GM23338 (cell line): ENCODE measurements at regions not wholly inside any gene's neighbourhood (a gene's known extent, or its start where the extent isn't known, plus 50 kb on each side); places are given as distances from the start of the nearest gene placed in this dataset.

Source experiments
- ATAC-seq: fragments of 200-7000 bp; cut with Tn5 transposase; 3 replicates; pipeline ENCODE4 v1.9.1; 2020
- DNase-seq: peaks from one replicate; pipeline ENCODE4 v3.0.0-alpha.2; 2015; ENCODE audit warnings: low spot score
- H2AFZ ChIP-seq: fragments of 200-600 bp; sonication (generic); 2 replicates; pipeline ENCODE4 v1.8.0; 2016; ENCODE audit warnings: antibody characterized with exemption, mild to moderate bottlenecking, moderate library complexity
- H3F3A ChIP-seq: fragments of 200-600 bp; sonication (generic); replicated peaks from 2 replicates; pipeline ENCODE4 v1.8.0; 2017; ENCODE audit warnings: antibody characterized with exemption, mixed run types, low read depth
- H3K27ac ChIP-seq: fragments of 200-600 bp; sonication (generic); 2 replicates; pipeline ENCODE4 v1.6.1; 2016; ENCODE audit warnings: low read depth
- H3K27me3 ChIP-seq: fragments of 200-600 bp; sonication (generic); 2 replicates; pipeline ENCODE4 v1.8.0; 2016; ENCODE audit warnings: mild to moderate bottlenecking, mixed run types, moderate library complexity; ENCODE audit not compliant: insufficient read depth
- H3K36me3 ChIP-seq: fragments of 200-600 bp; sonication (generic); 2 replicates; pipeline ENCODE4 v1.8.0; 2016; ENCODE audit warnings: mild to moderate bottlenecking; ENCODE audit not compliant: insufficient read depth
- H3K4me1 ChIP-seq: fragments of 200-600 bp; sonication (generic); 2 replicates; pipeline ENCODE4 v1.8.0; 2016; ENCODE audit warnings: mild to moderate bottlenecking, moderate library complexity; ENCODE audit not compliant: insufficient read depth
- H3K4me2 ChIP-seq: fragments of 200-600 bp; sonication (generic); 2 replicates; pipeline ENCODE4 v1.7.1; 2017; ENCODE audit warnings: mixed run types
- H3K4me3 ChIP-seq: fragments of 200-600 bp; sonication (generic); 2 replicates; pipeline ENCODE4 v1.6.1; 2016; ENCODE audit warnings: mixed run types
- H3K79me2 ChIP-seq: fragments of 200-600 bp; sonication (generic); replicated peaks from 2 replicates; pipeline ENCODE4 v1.8.0; 2017; ENCODE audit warnings: mild to moderate bottlenecking; ENCODE audit not compliant: insufficient read depth
- H3K9me2 ChIP-seq: fragments of 200-600 bp; sonication (generic); 2 replicates; pipeline ENCODE4 v1.8.0; 2017; ENCODE audit not compliant: insufficient read depth
- H4K20me1 ChIP-seq: fragments of 200-600 bp; sonication (generic); replicated peaks from 2 replicates; pipeline ENCODE4 v1.8.0; 2017; ENCODE audit warnings: mild to moderate bottlenecking; ENCODE audit not compliant: insufficient read depth
- H3K27ac Mint-ChIP-seq: 2 replicates; pipeline ENCODE4 v1.8.0; 2020; ENCODE audit warnings: inconsistent platforms, mild to moderate bottlenecking, moderate library complexity, mixed read lengths
- H3K27me3 Mint-ChIP-seq: 3 replicates; pipeline ENCODE4 v1.8.0; 2022; ENCODE audit warnings: low read depth, mild to moderate bottlenecking, moderate library complexity, mixed read lengths, inconsistent platforms; ENCODE audit not compliant: insufficient read depth, poor library complexity
- H3K36me3 Mint-ChIP-seq: 3 replicates; pipeline ENCODE4 v1.8.0; 2021; ENCODE audit warnings: low read depth, mild to moderate bottlenecking, inconsistent platforms, moderate library complexity, mixed read lengths
- H3K4me1 Mint-ChIP-seq: 3 replicates; pipeline ENCODE4 v1.8.0; 2020; ENCODE audit warnings: mild to moderate bottlenecking, inconsistent platforms, mixed read lengths
- H3K4me3 Mint-ChIP-seq: 3 replicates; pipeline ENCODE4 v1.8.0; 2021; ENCODE audit warnings: moderate library complexity, mild to moderate bottlenecking, inconsistent platforms, mixed read lengths
- H3K9me3 Mint-ChIP-seq: 3 replicates; pipeline ENCODE4 v1.8.0; 2020; ENCODE audit warnings: moderate library complexity, mild to moderate bottlenecking, inconsistent platforms, mixed read lengths
- CREB1 ChIP-seq: fragments of 250-450 bp; sonication (Bioruptor Pico); IDR thresholded peaks from 2 replicates; pipeline ENCODE4 v1.5.0; 2020; ENCODE audit warnings: low read depth, mild to moderate bottlenecking, moderate library complexity
- EZH2 ChIP-seq: fragments of 200-600 bp; sonication (generic); IDR thresholded peaks from one replicate; pipeline ENCODE4 v1.8.0; 2017; ENCODE audit warnings: antibody characterized with exemption, mild to moderate bottlenecking, low read depth; ENCODE audit not compliant: unreplicated experiment
- EZH2phosphoT487 ChIP-seq: fragments of 200-600 bp; sonication (generic); IDR thresholded peaks from one replicate; pipeline ENCODE4 v1.8.1; 2018; ENCODE audit warnings: antibody characterized with exemption; ENCODE audit not compliant: unreplicated experiment
- JUNB ChIP-seq: IDR thresholded peaks from one replicate; pipeline ENCODE4 v1.6.1; 2016; ENCODE audit warnings: antibody characterized with exemption; ENCODE audit not compliant: unreplicated experiment
- NANOG ChIP-seq: IDR thresholded peaks from 2 replicates; pipeline ENCODE4 v1.6.1; 2016; ENCODE audit warnings: antibody characterized with exemption, borderline replicate concordance
- POLR2AphosphoS5 ChIP-seq: IDR thresholded peaks from 2 replicates; pipeline ENCODE4 v1.6.1; 2016; ENCODE audit warnings: antibody characterized with exemption, low read depth
- STAT1 ChIP-seq: IDR thresholded peaks from one replicate; pipeline ENCODE4 v1.6.1; 2016; ENCODE audit warnings: antibody characterized with exemption; ENCODE audit not compliant: unreplicated experiment
- ZNF114 ChIP-seq: fragments of 250-450 bp; sonication (Bioruptor Pico); IDR thresholded peaks from 2 replicates; pipeline ENCODE4 v1.5.0; 2020; ENCODE audit warnings: mild to moderate bottlenecking, moderate library complexity
- ZNF331 ChIP-seq: fragments of 250-450 bp; sonication (Bioruptor Pico); IDR thresholded peaks from 2 replicates; pipeline ENCODE4 v1.5.0; 2020; ENCODE audit warnings: low read depth, mild to moderate bottlenecking, moderate library complexity
- TF ChIP-seq, protein P1 (sequence below), 2 experiments: fragments of 200-600 bp in 1 of 2; sonication (generic) in 1 of 2; conservative IDR thresholded peaks; 2 replicates each; pipeline versions ENCODE4 v1.5.1 to v1.6.1; 2016 to 2017; ENCODE audit warnings: antibody characterized with exemption in 2 of 2, low read depth in 2 of 2, mild to moderate bottlenecking in 2 of 2, moderate library complexity in 1 of 2
- TF ChIP-seq, protein P2 (sequence below): IDR thresholded peaks from one replicate; pipeline ENCODE4 v1.6.1; 2018; ENCODE audit warnings: antibody characterized with exemption; ENCODE audit not compliant: unreplicated experiment
- TF ChIP-seq, protein P3 (sequence below): IDR thresholded peaks from 2 replicates; pipeline ENCODE4 v1.6.1; 2016; ENCODE audit warnings: antibody characterized with exemption
- TF ChIP-seq, protein P4 (sequence below): fragments of 250-450 bp; sonication (Bioruptor Pico); IDR thresholded peaks from 2 replicates; pipeline ENCODE4 v1.5.0; 2020; ENCODE audit warnings: mild to moderate bottlenecking, moderate library complexity

DNA sequence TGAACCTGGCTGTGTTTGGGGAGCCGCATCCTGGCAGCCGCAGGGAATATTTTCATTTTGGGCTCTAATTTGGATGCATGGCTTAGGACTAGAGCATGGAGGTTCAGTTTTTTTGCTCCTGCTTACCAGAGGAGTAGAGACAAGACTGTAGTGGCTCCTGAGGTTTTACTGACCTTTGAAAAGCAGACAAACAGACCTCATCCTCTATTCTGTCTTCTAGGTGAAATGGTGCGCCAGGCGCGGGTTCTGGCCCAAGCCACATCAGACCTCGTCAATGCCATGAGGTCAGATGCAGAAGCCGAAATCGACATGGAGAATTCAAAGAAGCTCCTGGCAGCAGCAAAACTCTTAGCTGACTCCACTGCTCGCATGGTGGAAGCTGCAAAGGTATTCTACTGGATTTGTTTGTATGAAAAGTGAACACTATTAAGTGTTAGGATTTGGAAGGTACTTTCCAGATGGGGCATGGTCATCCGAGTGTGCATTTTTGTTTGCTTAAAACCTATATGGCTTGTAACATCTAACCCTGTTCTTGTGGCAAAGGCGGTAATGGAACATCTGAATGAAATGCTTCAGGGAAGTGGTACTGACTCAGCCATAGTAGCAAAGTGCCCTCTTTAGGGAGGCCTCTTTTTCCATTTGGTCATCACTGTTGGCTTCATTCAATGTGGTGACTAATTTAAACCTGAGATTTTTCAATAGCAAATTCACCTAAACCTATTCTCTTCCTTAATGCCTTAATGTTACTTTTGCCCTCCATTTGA lies 330.7 kb upstream of the TPM1 start:
- H3K4me1 Mint-ChIP-seq, result peaks cover 7% of the 10 kb centered on the region
- no peaks in the 10 kb centered on the region; the same call in 2 of the 3 replicates for H3K36me3 Mint-ChIP-seq
- Histone ChIP-seq H3K9me2 (no peaks in the 10 kb centered on the region), H3K4me2 (no peak overlapping the region), H3K4me1 (no peaks in the 10 kb centered on the region), H3F3A (no peaks in the 10 kb centered on the region), H3K36me3 (no peaks in the 10 kb centered on the region), H2AFZ (no peak overlapping the region), H3K27me3 (no peaks in the 10 kb centered on the region), H3K4me3 (no peak overlapping the region), H3K27ac (no peak overlapping the region), H3K79me2 (no peaks in the 10 kb centered on the region), H4K20me1 (no peaks in the 10 kb centered on the region)
- no peak overlapping the region for H3K27ac Mint-ChIP-seq
- TF ChIP-seq, protein P1, sequence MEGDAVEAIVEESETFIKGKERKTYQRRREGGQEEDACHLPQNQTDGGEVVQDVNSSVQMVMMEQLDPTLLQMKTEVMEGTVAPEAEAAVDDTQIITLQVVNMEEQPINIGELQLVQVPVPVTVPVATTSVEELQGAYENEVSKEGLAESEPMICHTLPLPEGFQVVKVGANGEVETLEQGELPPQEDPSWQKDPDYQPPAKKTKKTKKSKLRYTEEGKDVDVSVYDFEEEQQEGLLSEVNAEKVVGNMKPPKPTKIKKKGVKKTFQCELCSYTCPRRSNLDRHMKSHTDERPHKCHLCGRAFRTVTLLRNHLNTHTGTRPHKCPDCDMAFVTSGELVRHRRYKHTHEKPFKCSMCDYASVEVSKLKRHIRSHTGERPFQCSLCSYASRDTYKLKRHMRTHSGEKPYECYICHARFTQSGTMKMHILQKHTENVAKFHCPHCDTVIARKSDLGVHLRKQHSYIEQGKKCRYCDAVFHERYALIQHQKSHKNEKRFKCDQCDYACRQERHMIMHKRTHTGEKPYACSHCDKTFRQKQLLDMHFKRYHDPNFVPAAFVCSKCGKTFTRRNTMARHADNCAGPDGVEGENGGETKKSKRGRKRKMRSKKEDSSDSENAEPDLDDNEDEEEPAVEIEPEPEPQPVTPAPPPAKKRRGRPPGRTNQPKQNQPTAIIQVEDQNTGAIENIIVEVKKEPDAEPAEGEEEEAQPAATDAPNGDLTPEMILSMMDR (conservative IDR thresholded peaks at IDR 0.05; ENCODE audit: low read depth in 2 of 2), result no peak
- no peak for TF ChIP-seq NANOG
- TF ChIP-seq, protein P2, sequence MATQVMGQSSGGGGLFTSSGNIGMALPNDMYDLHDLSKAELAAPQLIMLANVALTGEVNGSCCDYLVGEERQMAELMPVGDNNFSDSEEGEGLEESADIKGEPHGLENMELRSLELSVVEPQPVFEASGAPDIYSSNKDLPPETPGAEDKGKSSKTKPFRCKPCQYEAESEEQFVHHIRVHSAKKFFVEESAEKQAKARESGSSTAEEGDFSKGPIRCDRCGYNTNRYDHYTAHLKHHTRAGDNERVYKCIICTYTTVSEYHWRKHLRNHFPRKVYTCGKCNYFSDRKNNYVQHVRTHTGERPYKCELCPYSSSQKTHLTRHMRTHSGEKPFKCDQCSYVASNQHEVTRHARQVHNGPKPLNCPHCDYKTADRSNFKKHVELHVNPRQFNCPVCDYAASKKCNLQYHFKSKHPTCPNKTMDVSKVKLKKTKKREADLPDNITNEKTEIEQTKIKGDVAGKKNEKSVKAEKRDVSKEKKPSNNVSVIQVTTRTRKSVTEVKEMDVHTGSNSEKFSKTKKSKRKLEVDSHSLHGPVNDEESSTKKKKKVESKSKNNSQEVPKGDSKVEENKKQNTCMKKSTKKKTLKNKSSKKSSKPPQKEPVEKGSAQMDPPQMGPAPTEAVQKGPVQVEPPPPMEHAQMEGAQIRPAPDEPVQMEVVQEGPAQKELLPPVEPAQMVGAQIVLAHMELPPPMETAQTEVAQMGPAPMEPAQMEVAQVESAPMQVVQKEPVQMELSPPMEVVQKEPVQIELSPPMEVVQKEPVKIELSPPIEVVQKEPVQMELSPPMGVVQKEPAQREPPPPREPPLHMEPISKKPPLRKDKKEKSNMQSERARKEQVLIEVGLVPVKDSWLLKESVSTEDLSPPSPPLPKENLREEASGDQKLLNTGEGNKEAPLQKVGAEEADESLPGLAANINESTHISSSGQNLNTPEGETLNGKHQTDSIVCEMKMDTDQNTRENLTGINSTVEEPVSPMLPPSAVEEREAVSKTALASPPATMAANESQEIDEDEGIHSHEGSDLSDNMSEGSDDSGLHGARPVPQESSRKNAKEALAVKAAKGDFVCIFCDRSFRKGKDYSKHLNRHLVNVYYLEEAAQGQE, result no peak
- TF ChIP-seq POLR2AphosphoS5, result no peak
- TF ChIP-seq, protein P3, sequence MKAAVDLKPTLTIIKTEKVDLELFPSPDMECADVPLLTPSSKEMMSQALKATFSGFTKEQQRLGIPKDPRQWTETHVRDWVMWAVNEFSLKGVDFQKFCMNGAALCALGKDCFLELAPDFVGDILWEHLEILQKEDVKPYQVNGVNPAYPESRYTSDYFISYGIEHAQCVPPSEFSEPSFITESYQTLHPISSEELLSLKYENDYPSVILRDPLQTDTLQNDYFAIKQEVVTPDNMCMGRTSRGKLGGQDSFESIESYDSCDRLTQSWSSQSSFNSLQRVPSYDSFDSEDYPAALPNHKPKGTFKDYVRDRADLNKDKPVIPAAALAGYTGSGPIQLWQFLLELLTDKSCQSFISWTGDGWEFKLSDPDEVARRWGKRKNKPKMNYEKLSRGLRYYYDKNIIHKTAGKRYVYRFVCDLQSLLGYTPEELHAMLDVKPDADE, result no peak
- TF ChIP-seq STAT1, result no peak
- no peak for TF ChIP-seq EZH2phosphoT487
- TF ChIP-seq EZH2, result no peak
- TF ChIP-seq CREB1 (CRISPR knock-in tag), result no peak
- TF ChIP-seq JUNB, result no peak
- no peak for TF ChIP-seq ZNF331 (CRISPR knock-in tag)
- no peak for TF ChIP-seq ZNF114 (CRISPR knock-in tag)
- TF ChIP-seq, protein P4, sequence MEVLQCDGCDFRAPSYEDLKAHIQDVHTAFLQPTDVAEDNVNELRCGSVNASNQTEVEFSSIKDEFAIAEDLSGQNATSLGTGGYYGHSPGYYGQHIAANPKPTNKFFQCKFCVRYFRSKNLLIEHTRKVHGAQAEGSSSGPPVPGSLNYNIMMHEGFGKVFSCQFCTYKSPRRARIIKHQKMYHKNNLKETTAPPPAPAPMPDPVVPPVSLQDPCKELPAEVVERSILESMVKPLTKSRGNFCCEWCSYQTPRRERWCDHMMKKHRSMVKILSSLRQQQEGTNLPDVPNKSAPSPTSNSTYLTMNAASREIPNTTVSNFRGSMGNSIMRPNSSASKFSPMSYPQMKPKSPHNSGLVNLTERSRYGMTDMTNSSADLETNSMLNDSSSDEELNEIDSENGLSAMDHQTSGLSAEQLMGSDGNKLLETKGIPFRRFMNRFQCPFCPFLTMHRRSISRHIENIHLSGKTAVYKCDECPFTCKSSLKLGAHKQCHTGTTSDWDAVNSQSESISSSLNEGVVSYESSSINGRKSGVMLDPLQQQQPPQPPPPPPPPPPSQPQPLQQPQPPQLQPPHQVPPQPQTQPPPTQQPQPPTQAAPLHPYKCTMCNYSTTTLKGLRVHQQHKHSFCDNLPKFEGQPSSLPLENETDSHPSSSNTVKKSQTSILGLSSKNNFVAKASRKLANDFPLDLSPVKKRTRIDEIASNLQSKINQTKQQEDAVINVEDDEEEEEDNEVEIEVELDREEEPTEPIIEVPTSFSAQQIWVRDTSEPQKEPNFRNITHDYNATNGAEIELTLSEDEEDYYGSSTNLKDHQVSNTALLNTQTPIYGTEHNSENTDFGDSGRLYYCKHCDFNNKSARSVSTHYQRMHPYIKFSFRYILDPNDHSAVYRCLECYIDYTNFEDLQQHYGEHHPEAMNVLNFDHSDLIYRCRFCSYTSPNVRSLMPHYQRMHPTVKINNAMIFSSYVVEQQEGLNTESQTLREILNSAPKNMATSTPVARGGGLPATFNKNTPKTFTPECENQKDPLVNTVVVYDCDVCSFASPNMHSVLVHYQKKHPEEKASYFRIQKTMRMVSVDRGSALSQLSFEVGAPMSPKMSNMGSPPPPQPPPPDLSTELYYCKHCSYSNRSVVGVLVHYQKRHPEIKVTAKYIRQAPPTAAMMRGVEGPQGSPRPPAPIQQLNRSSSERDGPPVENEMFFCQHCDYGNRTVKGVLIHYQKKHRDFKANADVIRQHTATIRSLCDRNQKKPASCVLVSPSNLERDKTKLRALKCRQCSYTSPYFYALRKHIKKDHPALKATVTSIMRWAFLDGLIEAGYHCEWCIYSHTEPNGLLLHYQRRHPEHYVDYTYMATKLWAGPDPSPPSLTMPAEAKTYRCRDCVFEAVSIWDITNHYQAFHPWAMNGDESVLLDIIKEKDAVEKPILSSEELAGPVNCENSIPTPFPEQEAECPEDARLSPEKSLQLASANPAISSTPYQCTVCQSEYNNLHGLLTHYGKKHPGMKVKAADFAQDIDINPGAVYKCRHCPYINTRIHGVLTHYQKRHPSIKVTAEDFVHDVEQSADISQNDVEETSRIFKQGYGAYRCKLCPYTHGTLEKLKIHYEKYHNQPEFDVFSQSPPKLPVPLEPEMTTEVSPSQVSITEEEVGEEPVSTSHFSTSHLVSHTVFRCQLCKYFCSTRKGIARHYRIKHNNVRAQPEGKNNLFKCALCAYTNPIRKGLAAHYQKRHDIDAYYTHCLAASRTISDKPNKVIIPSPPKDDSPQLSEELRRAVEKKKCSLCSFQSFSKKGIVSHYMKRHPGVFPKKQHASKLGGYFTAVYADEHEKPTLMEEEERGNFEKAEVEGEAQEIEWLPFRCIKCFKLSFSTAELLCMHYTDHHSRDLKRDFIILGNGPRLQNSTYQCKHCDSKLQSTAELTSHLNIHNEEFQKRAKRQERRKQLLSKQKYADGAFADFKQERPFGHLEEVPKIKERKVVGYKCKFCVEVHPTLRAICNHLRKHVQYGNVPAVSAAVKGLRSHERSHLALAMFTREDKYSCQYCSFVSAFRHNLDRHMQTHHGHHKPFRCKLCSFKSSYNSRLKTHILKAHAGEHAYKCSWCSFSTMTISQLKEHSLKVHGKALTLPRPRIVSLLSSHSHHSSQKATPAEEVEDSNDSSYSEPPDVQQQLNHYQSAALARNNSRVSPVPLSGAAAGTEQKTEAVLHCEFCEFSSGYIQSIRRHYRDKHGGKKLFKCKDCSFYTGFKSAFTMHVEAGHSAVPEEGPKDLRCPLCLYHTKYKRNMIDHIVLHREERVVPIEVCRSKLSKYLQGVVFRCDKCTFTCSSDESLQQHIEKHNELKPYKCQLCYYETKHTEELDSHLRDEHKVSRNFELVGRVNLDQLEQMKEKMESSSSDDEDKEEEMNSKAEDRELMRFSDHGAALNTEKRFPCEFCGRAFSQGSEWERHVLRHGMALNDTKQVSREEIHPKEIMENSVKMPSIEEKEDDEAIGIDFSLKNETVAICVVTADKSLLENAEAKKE (CRISPR knock-in tag), result no peak
- no peak overlapping the region for H3K4me3 Mint-ChIP-seq
- ATAC-seq, result no peak
- peaks cover 3% of the 10 kb centered on the region for H3K27me3 Mint-ChIP-seq
- no peak for DNase-seq
- H3K9me3 Mint-ChIP-seq, result no peaks in the 10 kb centered on the region
